ENCODE measurements at regions not wholly inside any gene's neighbourhood (a gene's known extent, or its start where the extent isn't known, plus 50 kb on each side); places are given as distances from the start of the nearest gene placed in this dataset.

GRCh38 chr4:17174751-17175150 is 276.3 kb upstream of the LDB2 start:
- H3K27me3 ChIP-seq (ENCODE audit: insufficient read depth in 3 of 3, low read length in 2 of 3) = no peaks in the 10 kb centered on the region
- intact Hi-C loops (cut with DNase I) = no loop called here
- TF ChIP-seq CTCF (IDR thresholded peaks at IDR 0.05) = no peak
- H3K4me1 ChIP-seq = no peaks in the 10 kb centered on the region
- DNase-seq (no peak), ATAC-seq (no peak)
- no peaks in the 10 kb centered on the region for H3K9me3 ChIP-seq
- no peak overlapping the region for H3K27ac ChIP-seq
- no peaks in the 10 kb centered on the region for H3K36me3 ChIP-seq (ENCODE audit: insufficient read depth in 1 of 2, low read depth in 1 of 2)
- H3K4me3 ChIP-seq = no peak overlapping the region

- H3K4me3 ChIP-seq = no peak overlapping the region
- no peaks in the 10 kb centered on the region for H3K4me1 ChIP-seq
- intact Hi-C loops (cut with DNase I) = no loop called here
- no peaks in the 10 kb centered on the region for H3K9me3 ChIP-seq
- WGBS, 3 donors = 60 to 61% (median 61%) methylated on average over 5 of the region's 5 CpGs
- H3K27ac ChIP-seq = no peak overlapping the region
- DNase-seq (no peak), ATAC-seq (no peak)
- TF ChIP-seq CTCF (IDR thresholded peaks at IDR 0.05) = no peak
- H3K36me3 ChIP-seq (ENCODE audit: insufficient read depth in 1 of 2, low read depth in 1 of 2) = no peaks in the 10 kb centered on the region
- no peaks in the 10 kb centered on the region for H3K27me3 ChIP-seq (ENCODE audit: insufficient read depth in 3 of 3, low read length in 2 of 3)
Observed at GRCh38 chr4:17173300-17173699, 274.9 kb upstream of the LDB2 start.

GRCh38 chr4:17170131-17170530 is 271.7 kb upstream of the LDB2 start:
- ATAC-seq (no peak), DNase-seq (no peak)
- Histone ChIP-seq H3K9me3 (no peaks in the 10 kb centered on the region), H3K27ac (no peak overlapping the region), H3K36me3 (ENCODE audit: insufficient read depth in 1 of 2, low read depth in 1 of 2) (no peaks in the 10 kb centered on the region), H3K4me3 (no peak overlapping the region), H3K4me1 (no peaks in the 10 kb centered on the region), H3K27me3 (ENCODE audit: insufficient read depth in 3 of 3, low read length in 2 of 3) (no peaks in the 10 kb centered on the region)
- TF ChIP-seq CTCF (IDR thresholded peaks at IDR 0.05) = no peak
- intact Hi-C loops (cut with DNase I) = no loop called here
- WGBS, 3 donors = 41 to 57% (median 42%) methylated on average over 2 of the region's 2 CpGs

DNA sequence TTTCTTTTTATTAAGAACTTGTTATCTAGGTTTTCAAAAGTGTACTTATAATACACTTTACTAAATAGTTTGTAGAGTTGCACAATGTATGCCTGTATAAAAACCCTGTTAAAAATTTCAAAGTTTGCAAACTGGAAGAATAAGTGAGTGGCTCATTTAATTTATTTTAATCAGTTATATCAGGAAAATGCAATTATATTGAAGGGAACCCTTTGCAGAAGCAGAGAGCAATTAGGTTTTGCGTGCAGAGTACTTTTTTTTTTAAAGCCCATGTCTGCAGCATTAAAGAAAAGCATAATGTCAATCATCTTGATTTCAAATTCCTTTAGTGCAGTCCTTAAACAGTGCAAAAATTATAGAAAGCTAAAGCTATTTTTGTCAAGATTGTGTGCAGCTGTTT is 271.3 kb upstream of the LDB2 start:
- Histone ChIP-seq H3K27ac (no peak overlapping the region), H3K9me3 (no peaks in the 10 kb centered on the region), H3K4me3 (no peak overlapping the region), H3K27me3 (ENCODE audit: insufficient read depth in 3 of 3, low read length in 2 of 3) (no peaks in the 10 kb centered on the region), H3K36me3 (ENCODE audit: insufficient read depth in 1 of 2, low read depth in 1 of 2) (no peaks in the 10 kb centered on the region), H3K4me1 (no peaks in the 10 kb centered on the region)
- no peak for DNase-seq
- intact Hi-C loops (cut with DNase I) = no loop called here
- 65 to 82% (median 80%) methylated on average over 1 of the region's 1 CpG for WGBS, 3 donors
- no peak for ATAC-seq
- no peak for TF ChIP-seq CTCF (IDR thresholded peaks at IDR 0.05)

GRCh38 chr4:17168571-17168970 is 270.1 kb upstream of the LDB2 start:
- no peak overlapping the region for H3K27ac ChIP-seq
- 36 to 43% (median 37%) methylated on average over 1 of the region's 1 CpG for WGBS, 3 donors
- intact Hi-C loops (cut with DNase I) = no loop called here

More at GRCh38 chr4:17168571-17168970, 270.1 kb upstream of the LDB2 start:
- no peaks in the 10 kb centered on the region for H3K27me3 ChIP-seq (ENCODE audit: insufficient read depth in 3 of 3, low read length in 2 of 3)
- ATAC-seq (no peak), DNase-seq (no peak)
- no peak overlapping the region for H3K4me3 ChIP-seq
- H3K4me1 ChIP-seq = no peaks in the 10 kb centered on the region
- H3K36me3 ChIP-seq (ENCODE audit: insufficient read depth in 1 of 2, low read depth in 1 of 2) = no peaks in the 10 kb centered on the region
- H3K9me3 ChIP-seq = no peaks in the 10 kb centered on the region
- TF ChIP-seq CTCF (IDR thresholded peaks at IDR 0.05) = no peak
